WERI-Rb-1 (cell line): ENCODE measurements at regions not wholly inside any gene's neighbourhood (a gene's known extent, or its start where the extent isn't known, plus 50 kb on each side); places are given as distances from the start of the nearest gene placed in this dataset.
"Not testable (repeated sequence)": the region's sequence is repeated elsewhere in the genome, so short reads cannot be mapped to it uniquely, and the experiment has no call there.

Experiments used
- DNase-seq: peaks from one replicate; pipeline ENCODE4 v3.0.0-alpha.2; 2020
- H3K27ac ChIP-seq: fragments of 250-450 bp; sonication (Bioruptor Pico); 2 replicates; pipeline ENCODE4 v1.5.1; 2020; ENCODE audit warnings: mild to moderate bottlenecking, moderate library complexity
- H3K27me3 ChIP-seq: fragments of 250-450 bp; sonication (Bioruptor Pico); 2 replicates; pipeline ENCODE4 v1.5.1; 2021; ENCODE audit warnings: mild to moderate bottlenecking, low read depth, moderate library complexity; ENCODE audit not compliant: insufficient read depth, severe bottlenecking
- H3K36me3 ChIP-seq: fragments of 250-450 bp; sonication (Bioruptor Pico); 2 replicates; pipeline ENCODE4 v1.5.1; 2020; ENCODE audit warnings: mild to moderate bottlenecking, moderate library complexity
- H3K4me3 ChIP-seq: 2 replicates; pipeline ENCODE4 v1.5.1; 2011; ENCODE audit warnings: low read depth, mild to moderate bottlenecking, control low read depth, low read length
- H3K9me3 ChIP-seq: fragments of 250-450 bp; sonication (Bioruptor Pico); 2 replicates; pipeline ENCODE4 v1.5.1; 2021; ENCODE audit warnings: mild to moderate bottlenecking, moderate library complexity; ENCODE audit not compliant: severe bottlenecking
- CTCF ChIP-seq: IDR thresholded peaks from 2 replicates; pipeline ENCODE4 v1.5.1; 2011; ENCODE audit warnings: low read depth, mild to moderate bottlenecking, control low read depth, inconsistent platforms, low read length

- no peak overlapping the region for H3K27ac ChIP-seq
- DNase-seq = no peak
Measured at GRCh38 chr11:101707477-101707876, 123.7 kb upstream of the TRPC6 start.

GRCh38 chr11:101706541-101706940 is 122.7 kb upstream of the TRPC6 start:
- Histone ChIP-seq H3K27me3 (no peaks in the 10 kb centered on the region), H3K36me3 (no peaks in the 10 kb centered on the region), H3K9me3 (no peaks in the 10 kb centered on the region), H3K27ac (no peak overlapping the region), H3K4me3 (no peak overlapping the region)
- no peak for TF ChIP-seq CTCF
- no peak for DNase-seq

More at GRCh38 chr11:101707477-101707876, 123.7 kb upstream of the TRPC6 start:
- Histone ChIP-seq H3K36me3 (no peaks in the 10 kb centered on the region), H3K27me3 (no peaks in the 10 kb centered on the region), H3K4me3 (no peak overlapping the region), H3K9me3 (no peaks in the 10 kb centered on the region)
- TF ChIP-seq CTCF = no peak

GRCh38 chr11:101705972-101706371 is 122.2 kb upstream of the TRPC6 start:
- Histone ChIP-seq H3K4me3 (no peak overlapping the region), H3K27ac (no peak overlapping the region), H3K27me3 (no peaks in the 10 kb centered on the region), H3K36me3 (no peaks in the 10 kb centered on the region), H3K9me3 (no peaks in the 10 kb centered on the region)
- no peak for TF ChIP-seq CTCF
- no peak for DNase-seq

- not testable (repeated sequence) for H3K27ac ChIP-seq, H3K9me3 ChIP-seq, H3K36me3 ChIP-seq, H3K4me3 ChIP-seq, H3K27me3 ChIP-seq, DNase-seq
Measured at GRCh38 chr11:101694869-101695268, 111.1 kb upstream of the TRPC6 start.

GRCh38 chr11:101692980-101693379 is 109.2 kb upstream of the TRPC6 start:
- Histone ChIP-seq H3K36me3 (no peaks in the 10 kb centered on the region), H3K9me3 (no peaks in the 10 kb centered on the region), H3K4me3 (no peak overlapping the region), H3K27me3 (no peaks in the 10 kb centered on the region), H3K27ac (no peak overlapping the region)
- TF ChIP-seq CTCF = no peak
- DNase-seq = no peak

GRCh38 chr11:101686514-101686913 is 102.7 kb upstream of the TRPC6 start:
- DNase-seq = no peak
- no peak for TF ChIP-seq CTCF
- Histone ChIP-seq H3K36me3 (no peaks in the 10 kb centered on the region), H3K9me3 (no peaks in the 10 kb centered on the region), H3K4me3 (no peak overlapping the region), H3K27ac (no peak overlapping the region), H3K27me3 (no peaks in the 10 kb centered on the region)
